NT2/D1 (cell line): ENCODE measurements at regions not wholly inside any gene's neighbourhood (a gene's known extent, or its start where the extent isn't known, plus 50 kb on each side); places are given as distances from the start of the nearest gene placed in this dataset.

Experiments
- DNase-seq: peaks from one replicate; pipeline ENCODE4 v3.0.0-alpha.2; 2011; ENCODE audit warnings: low read depth, low spot score
- H3K27me3 ChIP-seq: 2 replicates; pipeline ENCODE4 v1.6.0; 2011; ENCODE audit warnings: mild to moderate bottlenecking; ENCODE audit not compliant: insufficient read length, insufficient read depth
- H3K36me3 ChIP-seq: 2 replicates; pipeline ENCODE4 v1.6.1; 2011; ENCODE audit warnings: mild to moderate bottlenecking, low read length, mixed read lengths; ENCODE audit not compliant: insufficient read depth, insufficient read length
- H3K4me1 ChIP-seq: 2 replicates; pipeline ENCODE4 v1.5.1; 2011; ENCODE audit not compliant: insufficient read depth, insufficient read length
- H3K4me3 ChIP-seq: 2 replicates; pipeline ENCODE4 v1.5.1; 2011; ENCODE audit warnings: low read depth; ENCODE audit not compliant: insufficient read length
- H3K9ac ChIP-seq: 2 replicates; pipeline ENCODE4 v1.6.0; 2011; ENCODE audit warnings: low read depth; ENCODE audit not compliant: insufficient read length
- H3K9me3 ChIP-seq: 2 replicates; pipeline ENCODE4 v1.5.1; 2011; ENCODE audit warnings: mild to moderate bottlenecking, low read length; ENCODE audit not compliant: insufficient read depth
- SUZ12 ChIP-seq: IDR thresholded peaks from 2 replicates; pipeline ENCODE4 v1.6.1; 2011; ENCODE audit not compliant: insufficient read length, insufficient read depth; ENCODE audit errors: extremely low read depth
- YY1 ChIP-seq: IDR thresholded peaks from 2 replicates; pipeline ENCODE4 v1.6.1; 2011; ENCODE audit not compliant: insufficient read length, insufficient read depth
- ZNF274 ChIP-seq: IDR thresholded peaks from 2 replicates; pipeline ENCODE4 v1.6.1; 2011; ENCODE audit warnings: mild to moderate bottlenecking, low read depth, low read length

GRCh38 chr16:51409001-51409675, 258.1 kb upstream of the SALL1 start:
- no peak overlapping the region for H3K9ac ChIP-seq
- H3K9me3 ChIP-seq, result no peaks in the 10 kb centered on the region
- no peak for DNase-seq
- no peaks in the 10 kb centered on the region for H3K4me1 ChIP-seq
- no peaks in the 10 kb centered on the region for H3K36me3 ChIP-seq
- H3K4me3 ChIP-seq, result no peak overlapping the region
- TF ChIP-seq ZNF274 (no peak), SUZ12 (no peak), YY1 (no peak)
- no peaks in the 10 kb centered on the region for H3K27me3 ChIP-seq

- no peak for DNase-seq
- TF ChIP-seq SUZ12, result no peak
- no peak for TF ChIP-seq ZNF274
- TF ChIP-seq YY1, result no peak
- no peaks in the 10 kb centered on the region for H3K36me3 ChIP-seq
- no peaks in the 10 kb centered on the region for H3K9me3 ChIP-seq
- H3K27me3 ChIP-seq, result no peaks in the 10 kb centered on the region
- no peak overlapping the region for H3K9ac ChIP-seq
- H3K4me1 ChIP-seq, result no peaks in the 10 kb centered on the region
- no peak overlapping the region for H3K4me3 ChIP-seq
Observed at GRCh38 chr16:51408357-51408756, 257.3 kb upstream of the SALL1 start.

GRCh38 chr16:51407921-51408320, 256.9 kb upstream of the SALL1 start:
- no peak for DNase-seq
- no peaks in the 10 kb centered on the region for H3K4me1 ChIP-seq
- no peaks in the 10 kb centered on the region for H3K36me3 ChIP-seq
- no peak overlapping the region for H3K4me3 ChIP-seq
- H3K9ac ChIP-seq, result no peak overlapping the region
- TF ChIP-seq SUZ12 (no peak), YY1 (no peak), ZNF274 (no peak)
- H3K9me3 ChIP-seq, result no peaks in the 10 kb centered on the region
- H3K27me3 ChIP-seq, result no peaks in the 10 kb centered on the region

- no peak overlapping the region for H3K4me3 ChIP-seq
- H3K9ac ChIP-seq, result no peak overlapping the region
- DNase-seq, result no peak
- H3K4me1 ChIP-seq, result no peaks in the 10 kb centered on the region
- 0 out of 2 replicates have a peak, but pooled peaks cover 1% of the 10 kb centered on the region for H3K9me3 ChIP-seq
- no peaks in the 10 kb centered on the region for H3K27me3 ChIP-seq
- no peaks in the 10 kb centered on the region for H3K36me3 ChIP-seq
- TF ChIP-seq SUZ12 (no peak), ZNF274 (no peak), YY1 (no peak)
Observed at GRCh38 chr16:51407199-51407598, 256.1 kb upstream of the SALL1 start.

- H3K9ac ChIP-seq, result no peak overlapping the region
Observed at GRCh38 chr16:51405361-51405760, 254.3 kb upstream of the SALL1 start.

GRCh38 chr16:51404386-51404785, 253.3 kb upstream of the SALL1 start:
- no peak for DNase-seq
- no peaks in the 10 kb centered on the region for H3K27me3 ChIP-seq
- H3K4me3 ChIP-seq, result no peak overlapping the region
- no peaks in the 10 kb centered on the region for H3K36me3 ChIP-seq
- no peak for TF ChIP-seq ZNF274
- TF ChIP-seq SUZ12, result no peak
- TF ChIP-seq YY1, result no peak
- H3K4me1 ChIP-seq, result no peaks in the 10 kb centered on the region
- H3K9me3 ChIP-seq, result peaks cover 27% of the 10 kb centered on the region; the same call in 1 of the 2 replicates
- no peak overlapping the region for H3K9ac ChIP-seq

More at GRCh38 chr16:51405361-51405760, 254.3 kb upstream of the SALL1 start:
- TF ChIP-seq SUZ12 (no peak), ZNF274 (no peak), YY1 (no peak)
- no peaks in the 10 kb centered on the region for H3K36me3 ChIP-seq
- H3K9me3 ChIP-seq, result peaks cover 19% of the 10 kb centered on the region; the same call in 1 of the 2 replicates
- H3K4me1 ChIP-seq, result no peaks in the 10 kb centered on the region
- no peaks in the 10 kb centered on the region for H3K27me3 ChIP-seq
- no peak overlapping the region for H3K4me3 ChIP-seq
- no peak for DNase-seq

GRCh38 chr16:51402785-51403184, 251.7 kb upstream of the SALL1 start:
- H3K4me3 ChIP-seq, result no peak overlapping the region
- H3K9me3 ChIP-seq, result peaks cover 32% of the 10 kb centered on the region
- no peak for DNase-seq
- no peak overlapping the region for H3K9ac ChIP-seq
- H3K4me1 ChIP-seq, result no peaks in the 10 kb centered on the region
- H3K27me3 ChIP-seq, result no peaks in the 10 kb centered on the region
- TF ChIP-seq YY1 (no peak), ZNF274 (no peak), SUZ12 (no peak)
- no peaks in the 10 kb centered on the region for H3K36me3 ChIP-seq
